ENCODE measurements at regions not wholly inside any gene's neighbourhood (a gene's known extent, or its start where the extent isn't known, plus 50 kb on each side); places are given as distances from the start of the nearest gene placed in this dataset.

- H2BK5ac ChIP-seq (ENCODE audit: insufficient read length, low read length) = no peak overlapping the region
- H2BK120ac ChIP-seq (ENCODE audit: low read depth, low read length, poor library complexity, severe bottlenecking) = no peak overlapping the region
- H2BK12ac ChIP-seq (ENCODE audit: insufficient read length, low read depth, low read length) = no peak overlapping the region
- H4K91ac ChIP-seq (ENCODE audit: insufficient read length, low read depth, low read length) = no peak overlapping the region
- DNase-seq = no peak
- Mint-ChIP-seq H3K27me3 (ENCODE audit: low read depth) (peaks cover 3% of the 10 kb centered on the region), H3K4me1 (peaks cover 25 to 32% of the 10 kb centered on the region in 2 experiments), H3K27ac (peak overlapping the region in 1 of 3 experiments; percentile 37; a peak in 1 of 7 replicates), H3K36me3 (ENCODE audit: insufficient read depth in 1 of 3, low read depth in 3 of 3) (no peaks in the 10 kb centered on the region; a peak in 1 of 7 replicates), H3K4me3 (no peak overlapping the region), H3K9me3 (no peaks in the 10 kb centered on the region)
- no peaks in the 10 kb centered on the region for H4K20me1 ChIP-seq (ENCODE audit: control insufficient read depth, insufficient read depth, insufficient read length)
- WGBS (ENCODE audit: extremely low coverage, insufficient read length, low lambda C conversion rate) = no CpG with 5 or more reads among the region's 4 CpGs
- H3K27ac ChIP-seq (ENCODE audit: insufficient read length, low read depth, low read length) = no peak overlapping the region
- no peak overlapping the region for H3K4me2 ChIP-seq (ENCODE audit: insufficient read depth, insufficient read length, low read length)
- H2AFZ ChIP-seq (ENCODE audit: low read length) = no peak overlapping the region
- H3K18ac ChIP-seq (ENCODE audit: insufficient read length, low read depth, low read length) = no peak overlapping the region
- H3K23ac ChIP-seq (ENCODE audit: insufficient read length, low read depth, low read length) = no peak overlapping the region
- no peaks in the 10 kb centered on the region for H3K79me2 ChIP-seq (ENCODE audit: insufficient read depth, low read length)
- H3K56ac ChIP-seq (ENCODE audit: insufficient read length, low read depth, low read length) = no peak overlapping the region
- H3K23me2 ChIP-seq (ENCODE audit: insufficient read length, low read depth, low read length, poor library complexity, severe bottlenecking) = no peaks in the 10 kb centered on the region
- H3K79me1 ChIP-seq (ENCODE audit: insufficient read depth, low read depth, low read length, poor library complexity, severe bottlenecking) = no peaks in the 10 kb centered on the region
- H2AK5ac ChIP-seq (ENCODE audit: insufficient read length, low read length) = no peak overlapping the region
- no peak for TF ChIP-seq CTCF (conservative IDR thresholded peaks at IDR 0.05)
- no peak overlapping the region for H3K14ac ChIP-seq (ENCODE audit: insufficient read depth, low read length)
- H4K8ac ChIP-seq (replicated peaks; ENCODE audit: insufficient read length, low read depth, low read length) = no peak overlapping the region
- no peak overlapping the region for H3K9ac ChIP-seq (ENCODE audit: extremely low read depth, insufficient read length, low read length)
- H2BK15ac ChIP-seq (ENCODE audit: low read depth, low read length) = no peak overlapping the region
- H3K4ac ChIP-seq (ENCODE audit: low read depth, low read length) = no peak overlapping the region
- H2BK20ac ChIP-seq (ENCODE audit: low read depth, low read length, poor library complexity, severe bottlenecking) = no peak overlapping the region
- H3K27me3 ChIP-seq (ENCODE audit: insufficient read depth, low read length) = no peaks in the 10 kb centered on the region
- no peak overlapping the region for H3T11ph ChIP-seq (ENCODE audit: low read length)
- H3K9me3 ChIP-seq (ENCODE audit: control insufficient read depth, low read depth, low read length) = no peaks in the 10 kb centered on the region
- H4K5ac ChIP-seq (ENCODE audit: insufficient read length, low read depth, low read length) = no peak overlapping the region
- H3K4me1 ChIP-seq (ENCODE audit: insufficient read depth, low read length) = no peaks in the 10 kb centered on the region; the same call in 1 of the 2 replicates
Measured at GRCh38 chr6:87938287-87938686, 109.4 kb upstream of the SPACA1 start.
